NCI-H1694 (cell line): ENCODE measurements at regions not wholly inside any gene's neighbourhood (a gene's known extent, or its start where the extent isn't known, plus 50 kb on each side); places are given as distances from the start of the nearest gene placed in this dataset.

Experiments used
- DNase-seq: peaks from one replicate; lab custom pipeline; 2025; lab: John Stamatoyannopoulos, UW

GRCh38 chr18:23342506-23342905 is 110.6 kb upstream of the RIOK3 start:
- no peak for DNase-seq

GRCh38 chr18:23350188-23350587 is 102.9 kb upstream of the RIOK3 start:
- no peak for DNase-seq

- no peak for DNase-seq
These were observed 101.6 kb upstream of the RIOK3 start for GRCh38 chr18:23351521-23351920.

DNA sequence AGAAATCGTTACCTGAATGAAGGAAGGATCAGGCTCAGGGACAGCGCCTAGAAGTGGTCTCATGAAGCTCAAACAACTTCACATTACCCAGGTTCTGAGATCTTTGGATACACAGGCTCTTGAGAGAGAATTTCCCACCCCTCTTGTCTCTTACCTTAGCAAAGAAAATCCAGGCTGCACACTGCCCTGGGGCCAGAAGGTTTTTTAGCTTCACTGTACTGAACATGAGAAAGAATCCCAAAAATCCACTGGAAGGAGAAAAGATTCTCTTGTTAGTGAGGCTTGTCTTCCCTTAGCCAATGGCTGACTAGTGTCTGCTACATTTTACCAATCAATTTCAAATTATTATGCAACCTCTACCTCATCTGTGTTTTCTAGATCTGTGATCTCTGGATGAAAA is 101.0 kb upstream of the RIOK3 start:
- no peak for DNase-seq

DNA sequence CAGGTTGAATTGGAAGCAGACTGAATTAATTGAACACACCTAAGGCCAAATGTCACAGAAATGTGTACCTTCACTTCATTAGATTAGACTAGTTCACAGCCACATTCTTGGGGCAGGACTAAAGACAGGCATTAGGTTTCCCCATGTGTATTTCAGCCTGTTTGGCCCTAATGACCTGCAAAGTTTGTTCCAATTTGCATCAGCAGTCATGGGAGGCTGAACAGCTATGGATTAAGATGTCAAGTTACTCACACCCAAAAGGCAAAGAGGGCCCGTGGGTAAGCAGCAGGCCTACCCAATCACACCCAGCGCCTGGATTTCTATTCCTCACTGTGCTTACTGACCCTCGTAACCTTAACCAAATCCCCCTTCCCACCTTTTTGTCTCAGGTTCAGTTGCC is 99.6 kb upstream of the RIOK3 start:
- no peak for DNase-seq

- DNase-seq = no peak
These were observed 98.5 kb upstream of the RIOK3 start for GRCh38 chr18:23354625-23355024.

GRCh38 chr18:23355206-23355605 is 97.9 kb upstream of the RIOK3 start:
- DNase-seq = no peak

GRCh38 chr18:23356424-23356823 is 96.7 kb upstream of the RIOK3 start:
- no peak for DNase-seq

DNA sequence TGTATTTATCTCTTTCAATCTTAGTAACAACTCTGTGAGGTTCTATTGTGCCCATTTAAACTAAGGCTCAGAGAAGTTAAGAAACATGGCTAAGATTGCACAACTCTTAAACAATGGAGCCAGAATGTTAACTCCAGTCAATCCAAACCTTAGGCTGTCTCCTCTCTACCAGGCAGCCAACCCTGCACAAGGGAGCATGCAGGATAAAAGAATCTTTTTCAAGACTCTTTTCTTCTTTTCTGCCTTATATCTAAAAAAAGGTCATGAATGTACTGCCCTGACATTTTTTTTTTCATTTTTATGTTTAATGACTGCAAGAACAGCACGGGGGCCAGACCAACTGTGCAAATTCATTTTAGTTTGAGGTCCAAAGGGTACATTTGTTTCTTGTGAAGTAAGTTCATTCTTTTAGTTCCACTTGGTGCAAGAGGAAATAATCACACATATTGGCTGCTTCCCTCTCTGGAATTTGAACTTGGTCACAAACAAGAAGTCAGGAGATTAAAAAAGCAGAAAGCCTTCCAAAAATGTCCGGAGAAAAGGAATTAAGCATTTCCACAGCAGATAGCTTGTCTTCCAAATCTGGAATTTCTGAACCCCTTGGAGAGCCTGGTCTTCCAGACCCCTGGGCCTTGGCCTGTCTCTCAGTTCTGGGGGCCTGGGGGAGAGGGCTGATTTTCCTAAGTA is 96.0 kb upstream of the RIOK3 start:
- DNase-seq = no peak

DNA sequence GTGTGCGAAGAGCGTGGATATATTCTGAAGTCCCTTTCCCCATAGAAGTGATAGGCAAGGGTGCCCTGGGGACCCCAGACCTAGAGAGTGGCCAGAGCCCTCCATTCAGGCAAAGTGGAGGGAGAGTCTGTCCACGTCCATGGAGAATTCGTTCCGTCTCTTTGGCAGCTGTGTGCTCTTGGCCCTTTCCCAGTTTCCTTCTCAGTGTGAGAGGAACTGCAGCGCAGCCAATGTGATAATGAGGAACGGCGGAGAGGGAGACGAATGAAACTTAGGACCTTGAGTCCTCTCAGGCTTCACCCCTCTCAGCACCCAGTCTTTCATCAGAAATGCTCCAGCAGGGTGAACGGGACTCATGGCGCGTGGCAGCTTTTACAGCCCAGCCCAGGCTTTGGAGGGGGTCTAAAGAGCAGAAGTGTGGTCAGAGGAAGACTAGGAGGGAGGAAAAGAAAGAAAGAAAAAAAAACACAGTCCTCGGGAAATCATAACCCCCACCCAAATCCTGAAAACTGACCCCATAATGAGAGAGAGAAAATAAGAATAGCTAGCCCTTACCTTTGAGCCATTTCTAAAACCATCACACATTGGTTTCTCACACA is 95.0 kb upstream of the RIOK3 start:
- DNase-seq = no peak

DNA sequence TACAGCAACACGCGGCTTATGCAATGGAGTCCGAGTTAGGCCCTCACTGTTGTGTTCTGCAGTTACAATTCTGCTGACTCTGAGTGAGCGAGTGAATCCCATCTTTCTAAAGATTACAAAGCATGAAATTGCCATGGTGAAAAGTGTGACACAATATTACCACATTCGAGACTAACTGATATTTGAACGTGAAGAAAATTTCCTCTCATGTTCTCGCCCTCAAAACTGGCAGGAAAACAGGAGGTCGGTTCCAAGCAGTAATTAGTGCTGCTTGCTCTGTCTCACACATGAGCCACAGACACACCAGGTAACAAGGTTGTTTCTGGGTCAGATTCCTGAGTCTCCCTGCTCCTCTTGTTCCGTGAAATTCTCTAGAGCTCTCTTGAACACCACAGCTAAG is 93.7 kb upstream of the RIOK3 start:
- no peak for DNase-seq

- no peak for DNase-seq
These were observed 89.1 kb upstream of the RIOK3 start for GRCh38 chr18:23363865-23364570.

GRCh38 chr18:23365602-23366001 is 87.5 kb upstream of the RIOK3 start:
- no peak for DNase-seq

DNA sequence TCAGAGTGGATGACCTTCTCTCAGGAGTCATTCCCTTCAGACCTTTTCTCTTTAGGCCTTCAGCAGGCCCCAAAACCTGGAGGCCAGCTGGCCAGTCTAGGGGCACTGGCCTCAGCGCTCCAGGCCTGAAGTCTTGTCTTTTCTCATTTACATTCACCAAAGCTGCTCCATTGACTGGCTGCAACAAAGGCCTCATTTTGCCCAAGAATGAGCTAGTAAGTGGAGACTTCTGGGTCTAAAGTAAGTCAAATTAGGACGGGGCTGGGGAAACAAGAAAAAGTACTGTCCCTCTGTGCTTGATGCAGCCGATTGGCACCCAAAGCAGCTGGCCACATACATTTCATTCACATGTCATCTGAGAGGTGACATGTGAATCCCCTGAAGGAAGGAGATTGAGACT is 83.8 kb upstream of the RIOK3 start:
- DNase-seq = no peak

DNA sequence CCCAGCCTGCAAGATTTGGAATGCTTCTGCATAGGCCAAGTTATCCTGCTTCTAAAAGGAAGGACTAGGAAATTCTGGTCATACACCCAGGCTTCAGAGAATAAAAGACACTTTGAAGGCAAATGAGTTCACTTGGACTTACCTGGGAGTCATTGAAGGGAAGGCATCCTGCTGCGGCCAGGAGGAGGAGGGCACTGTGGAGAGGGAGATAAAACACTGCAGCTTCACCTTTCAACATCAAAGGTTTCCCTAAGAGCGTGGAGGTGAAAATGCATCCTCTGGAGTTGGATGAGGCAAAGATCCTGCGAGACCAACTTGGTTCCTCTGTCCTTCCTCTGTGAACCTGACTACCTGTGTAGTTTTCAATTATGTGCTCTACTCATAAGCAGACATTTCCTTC is 79.5 kb upstream of the RIOK3 start:
- no peak for DNase-seq

DNA sequence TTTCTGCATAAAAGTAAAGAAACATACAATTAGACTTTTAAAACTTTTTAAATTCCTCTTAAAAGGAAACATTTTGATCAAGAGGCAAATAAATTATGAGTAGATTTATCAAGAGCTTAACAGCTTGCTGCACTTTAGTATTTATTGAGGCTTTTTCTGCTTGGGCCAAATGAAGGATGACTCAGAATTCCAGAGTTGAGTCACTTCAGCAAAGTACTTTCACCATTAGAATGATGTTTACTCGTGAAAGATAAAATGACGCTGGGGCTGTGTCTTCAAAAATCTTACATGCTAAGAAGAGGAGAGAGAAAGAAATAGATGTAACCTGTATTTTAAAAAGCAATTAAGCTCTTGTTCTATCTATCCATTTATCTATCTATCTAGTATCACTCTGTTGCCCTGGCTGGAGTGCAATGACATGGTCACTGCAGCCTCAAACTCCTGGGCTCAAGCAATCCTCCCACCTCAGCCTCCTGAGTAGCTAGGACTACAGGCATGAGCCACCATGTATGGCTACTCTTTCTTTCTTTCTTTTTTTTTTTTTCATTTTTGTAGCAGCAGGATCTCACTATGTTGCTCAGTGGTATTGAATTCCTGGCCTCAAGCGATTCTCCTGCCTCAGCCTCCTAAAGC is 75.3 kb upstream of the RIOK3 start:
- no peak for DNase-seq

DNA sequence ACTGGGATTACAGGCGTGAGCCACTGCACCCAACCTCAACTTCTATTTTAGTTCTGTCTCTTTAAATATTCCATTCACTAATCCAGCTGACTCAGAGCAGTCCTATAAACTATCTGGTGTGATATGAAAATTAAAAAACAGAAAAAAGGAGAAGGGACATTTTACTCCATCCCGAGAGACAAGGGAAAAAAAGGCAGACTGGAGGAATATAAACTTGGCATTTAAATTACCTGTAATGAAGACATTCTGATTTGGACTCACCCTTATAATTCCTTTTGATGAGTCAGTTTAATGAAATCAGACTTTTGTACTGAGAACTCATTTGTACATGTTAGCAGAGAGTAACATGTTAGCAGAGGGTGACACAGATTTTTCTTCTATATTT is 74.8 kb upstream of the RIOK3 start:
- DNase-seq = no peak

- no peak for DNase-seq
These were observed 73.0 kb upstream of the RIOK3 start for GRCh38 chr18:23380001-23380550.

DNA sequence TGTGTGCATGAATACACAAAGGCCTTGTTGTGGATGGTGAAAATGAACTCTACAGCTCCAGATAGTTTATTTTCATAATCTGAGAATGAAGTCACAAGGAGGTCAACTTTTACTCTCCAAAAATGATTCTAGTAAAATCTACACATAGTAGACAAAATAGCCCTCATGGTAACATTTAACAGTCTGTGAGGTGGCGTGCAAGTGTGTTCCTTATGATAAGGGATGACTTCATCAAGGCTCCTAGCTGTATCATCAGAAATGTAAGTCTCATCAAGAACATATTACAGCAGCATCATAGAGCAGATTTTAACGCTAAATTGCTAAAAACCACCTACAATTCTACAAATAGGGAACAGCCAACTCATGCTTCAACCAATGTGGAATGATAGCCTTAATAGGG is 72.3 kb upstream of the RIOK3 start:
- DNase-seq = no peak

DNA sequence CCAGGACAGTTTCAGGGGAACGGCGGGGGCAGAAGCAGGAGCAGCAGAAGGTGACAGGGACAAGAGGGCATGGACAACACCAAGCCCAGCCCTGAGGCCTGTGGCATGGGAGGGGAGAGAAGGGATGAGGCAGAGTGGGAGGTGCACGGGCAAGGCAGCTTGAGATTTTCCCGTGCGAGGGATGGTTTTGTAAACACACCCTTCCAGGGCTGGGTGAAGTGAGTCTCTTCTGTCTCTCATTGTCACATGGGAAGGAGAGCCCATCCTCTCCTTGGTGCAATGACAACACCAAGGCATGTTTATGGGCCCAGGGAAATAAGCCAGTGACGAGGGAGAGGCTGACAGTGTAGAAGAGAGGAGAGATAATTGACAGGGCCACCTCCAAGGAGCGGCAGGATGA is 69.6 kb upstream of the RIOK3 start:
- DNase-seq = no peak

DNA sequence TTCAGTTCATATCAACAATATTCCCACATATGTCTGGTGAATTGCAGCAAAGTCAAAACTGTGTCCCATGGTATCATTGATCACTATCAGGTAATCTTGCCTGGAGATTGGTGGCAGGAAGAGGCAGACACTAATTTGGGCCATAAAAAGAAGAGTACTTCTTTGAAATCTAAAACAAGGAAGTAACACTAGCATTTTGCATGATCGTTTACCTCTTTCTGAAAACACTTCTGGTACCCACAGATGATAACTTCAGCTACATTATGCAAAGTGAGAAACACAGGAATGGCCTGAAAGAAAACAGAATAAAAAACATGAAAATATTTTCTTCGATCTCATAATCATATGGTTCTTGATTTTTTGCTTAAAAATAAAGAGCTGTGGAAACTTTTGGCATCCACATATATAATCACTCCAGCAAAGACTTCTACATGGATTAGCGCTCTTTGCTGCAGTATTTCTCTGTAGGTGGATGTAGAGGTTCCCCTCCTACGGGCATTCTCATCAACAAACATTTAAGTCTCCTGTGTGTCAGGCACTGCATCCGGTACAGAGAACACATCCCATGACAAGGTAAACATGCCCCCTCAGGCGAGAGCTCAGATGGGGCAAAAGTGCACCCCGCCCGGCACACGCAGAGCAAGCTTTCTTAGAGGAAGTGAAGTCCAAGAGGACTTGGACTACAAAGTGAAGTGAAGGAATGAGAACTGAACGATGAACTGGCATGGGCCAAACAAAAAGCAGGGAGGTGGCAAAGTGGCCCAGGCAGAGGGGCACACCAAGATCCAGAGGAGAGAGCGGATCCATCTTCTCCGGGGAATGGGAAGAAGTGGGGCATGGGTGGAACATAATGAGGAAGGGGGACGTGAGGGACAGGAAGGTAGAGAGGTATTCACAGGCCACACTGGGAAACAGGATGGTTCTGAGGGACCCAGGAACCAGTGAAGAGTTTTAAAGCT is 68.0 kb upstream of the RIOK3 start:
- DNase-seq = no peak

DNA sequence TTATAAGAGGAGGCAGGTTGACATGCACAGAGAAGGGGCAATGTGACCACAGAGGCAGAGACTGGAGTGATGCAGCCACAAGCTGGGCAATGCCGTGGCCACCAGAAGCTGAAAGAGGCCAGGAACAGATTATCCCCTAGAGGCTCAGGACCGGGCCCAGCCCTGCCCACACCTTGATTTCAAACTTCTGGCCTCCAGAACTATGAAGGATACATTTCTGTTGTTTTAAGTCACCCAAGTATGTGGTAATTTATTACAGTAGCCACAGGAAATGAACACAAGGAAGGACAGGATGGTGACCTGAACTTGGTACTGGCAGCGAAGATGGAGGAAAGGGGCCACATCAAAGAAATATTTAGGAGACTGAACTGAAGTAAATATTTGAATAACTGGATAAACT is 66.8 kb upstream of the RIOK3 start:
- no peak for DNase-seq
